Stimulated activated CD8-positive, alpha-beta memory T cell treated with anti-CD3 and anti-CD28 coated beads, Interleukin-12 subunit alpha, Interleukin-12 subunit beta, amount 100 ng/mL, for 24 hours (primary cell): ENCODE measurements at regions not wholly inside any gene's neighbourhood (a gene's known extent, or its start where the extent isn't known, plus 50 kb on each side); places are given as distances from the start of the nearest gene placed in this dataset.

Source experiments
- DNase-seq: peaks from one replicate; pipeline ENCODE4 v3.0.0-alpha.2; 2020; ENCODE audit errors: extremely low read depth

GRCh38 chr7:35501681-35502080 is 193.3 kb downstream of the HERPUD2 start:
- DNase-seq: no peak

DNA sequence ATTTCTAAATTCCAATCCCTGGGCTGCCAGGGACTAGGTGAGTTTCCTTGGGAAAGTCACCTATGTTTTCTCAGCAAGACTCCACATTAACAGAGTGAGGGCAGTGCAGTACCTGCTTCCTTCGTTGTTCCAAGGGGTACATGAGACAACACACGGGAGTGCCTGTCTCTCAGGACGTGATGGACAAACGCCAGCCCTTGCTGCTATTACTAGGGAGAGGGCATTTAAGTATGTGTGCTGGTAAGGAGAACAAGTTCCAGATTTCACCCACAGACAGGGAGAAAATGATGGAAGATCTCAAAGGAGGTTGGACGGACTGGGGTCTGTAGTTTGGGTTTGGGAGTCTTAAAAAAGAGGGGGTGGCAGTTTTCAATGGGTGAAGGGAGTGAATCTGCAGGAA is 195.7 kb downstream of the HERPUD2 start:
- no peak for DNase-seq

- no peak for DNase-seq
These were observed 196.5 kb downstream of the HERPUD2 start for GRCh38 chr7:35498416-35498815.

- DNase-seq: no peak
These were observed 199.1 kb downstream of the HERPUD2 start for GRCh38 chr7:35495844-35496243.

GRCh38 chr7:35495377-35495776 is 199.6 kb downstream of the HERPUD2 start:
- DNase-seq: no peak

DNA sequence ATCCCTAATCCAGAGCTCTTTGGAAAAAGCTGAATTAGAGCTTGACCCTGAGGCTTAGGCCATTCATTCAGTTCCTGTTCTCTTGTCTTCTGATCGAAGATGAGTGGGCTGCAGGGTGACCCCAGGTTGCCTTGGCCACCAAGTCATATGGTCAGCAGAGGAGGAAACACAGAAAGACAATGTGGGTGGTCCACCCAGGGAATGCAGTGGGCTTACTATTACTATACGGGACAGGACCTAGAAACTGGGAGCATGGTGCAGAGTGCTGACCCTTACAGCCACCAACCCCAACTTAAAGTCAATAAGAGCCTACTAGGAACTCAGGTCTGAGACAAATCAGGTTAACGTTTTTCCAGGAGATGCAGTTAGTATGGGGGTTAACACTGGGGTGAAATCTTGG is 200.5 kb downstream of the HERPUD2 start:
- DNase-seq: no peak

DNA sequence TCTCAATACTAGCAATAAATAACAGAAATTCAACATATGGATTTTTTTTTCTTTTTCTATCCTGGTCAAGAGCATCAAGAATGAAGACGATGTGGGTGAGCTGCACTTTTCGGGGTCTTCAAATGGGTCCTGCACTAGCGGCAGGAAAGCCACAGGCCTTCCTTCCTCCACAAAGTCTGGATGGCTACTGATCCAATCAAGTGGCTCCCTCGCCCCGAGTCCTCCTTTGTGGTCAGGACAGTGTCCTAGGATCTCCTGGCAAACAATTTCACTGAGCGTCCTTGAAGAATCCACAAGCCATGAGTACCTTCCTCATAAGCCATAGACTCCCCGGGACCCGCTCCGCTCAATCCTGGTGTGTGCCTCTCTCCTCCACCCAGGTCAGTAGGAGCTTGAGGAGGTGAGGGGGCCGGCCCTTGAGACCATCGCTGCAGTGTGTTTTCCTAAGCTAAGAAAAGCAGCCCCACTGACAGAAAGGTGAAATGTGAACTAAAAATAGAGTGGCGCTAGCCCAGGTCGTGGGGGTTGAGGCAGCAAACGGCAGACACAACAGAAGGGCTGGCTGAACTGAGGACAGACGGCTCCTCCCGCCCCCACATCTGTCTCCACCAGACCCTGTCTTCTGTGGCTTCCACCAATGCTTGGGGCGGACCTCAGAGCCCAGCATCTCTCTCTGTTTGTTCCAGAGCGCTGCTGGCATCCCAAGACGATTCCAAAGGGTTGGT is 202.3 kb downstream of the HERPUD2 start:
- DNase-seq: no peak

- DNase-seq: no peak
These were observed 203.7 kb downstream of the HERPUD2 start for GRCh38 chr7:35491233-35491632.

- no peak for DNase-seq
These were observed 207.1 kb downstream of the HERPUD2 start for GRCh38 chr7:35487841-35488240.

- no peak for DNase-seq
These were observed 207.5 kb downstream of the HERPUD2 start for GRCh38 chr7:35487402-35487801.

GRCh38 chr7:35485436-35485835 is 209.5 kb downstream of the HERPUD2 start:
- no peak for DNase-seq

- DNase-seq: no peak
These were observed 211.4 kb downstream of the HERPUD2 start for GRCh38 chr7:35483568-35483967.

- DNase-seq: no peak
These were observed 212.7 kb downstream of the HERPUD2 start for GRCh38 chr7:35482231-35482630.

- no peak for DNase-seq
These were observed 214.1 kb downstream of the HERPUD2 start for GRCh38 chr7:35480806-35481205.

DNA sequence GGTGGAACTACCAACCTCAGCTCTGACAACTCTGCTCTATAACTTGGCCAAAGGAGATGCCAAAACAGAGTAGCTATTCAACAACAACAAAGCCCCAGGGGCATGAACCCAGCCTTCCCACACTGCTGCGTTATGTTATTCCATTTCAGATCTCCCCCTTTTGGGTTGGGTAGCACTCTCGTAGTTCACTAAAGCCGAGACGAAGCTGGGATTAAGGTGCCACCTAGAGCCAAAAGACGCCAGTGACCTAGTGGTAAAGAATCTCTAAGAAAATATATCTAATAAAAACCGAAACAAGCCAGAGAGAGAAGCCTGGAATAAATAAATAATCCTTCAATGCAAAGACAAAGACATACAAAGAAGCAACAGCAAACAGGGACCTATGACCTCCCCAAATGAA is 217.3 kb downstream of the HERPUD2 start:
- DNase-seq: no peak

DNA sequence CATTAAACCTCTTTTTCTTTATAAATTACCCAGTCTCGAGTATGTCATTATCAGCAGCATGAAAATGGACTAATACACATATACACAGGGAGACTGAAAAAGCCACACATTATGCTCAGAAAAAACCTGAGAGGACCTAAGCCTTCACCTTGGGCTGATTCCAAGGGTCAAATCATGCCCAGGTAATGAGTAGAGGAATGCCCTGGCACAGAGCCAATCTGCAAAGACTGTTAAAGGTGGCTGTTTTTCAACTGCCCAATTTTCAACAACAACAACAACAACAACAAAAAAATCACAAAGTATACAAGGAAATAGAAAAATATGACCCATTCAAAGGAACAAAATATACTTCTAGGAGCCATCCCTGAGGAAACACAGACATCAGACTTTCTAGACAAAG is 220.2 kb upstream of the TBX20 start:
- no peak for DNase-seq

DNA sequence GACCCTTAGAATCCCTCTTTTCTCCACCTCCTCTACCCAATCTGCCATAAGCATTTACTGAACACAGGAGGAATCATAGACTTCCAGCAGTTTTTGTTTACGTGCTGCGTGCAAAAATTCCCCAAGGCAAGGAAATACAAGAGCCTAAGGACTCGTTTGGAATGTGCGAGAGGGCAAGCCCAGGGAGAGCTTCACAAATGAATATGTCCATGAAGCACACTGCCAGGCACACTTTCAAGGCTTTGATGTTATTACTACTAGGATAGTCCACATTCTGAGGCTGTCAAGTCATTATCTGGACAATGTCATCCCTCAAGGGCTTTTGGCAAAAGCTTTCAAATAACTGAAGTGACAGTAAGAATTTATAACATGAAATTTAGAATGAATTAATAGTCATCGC is 214.7 kb upstream of the TBX20 start:
- no peak for DNase-seq

- DNase-seq: no peak
These were observed 213.6 kb upstream of the TBX20 start for GRCh38 chr7:35467456-35467978.

- DNase-seq: no peak
These were observed 212.0 kb upstream of the TBX20 start for GRCh38 chr7:35465791-35466336.

DNA sequence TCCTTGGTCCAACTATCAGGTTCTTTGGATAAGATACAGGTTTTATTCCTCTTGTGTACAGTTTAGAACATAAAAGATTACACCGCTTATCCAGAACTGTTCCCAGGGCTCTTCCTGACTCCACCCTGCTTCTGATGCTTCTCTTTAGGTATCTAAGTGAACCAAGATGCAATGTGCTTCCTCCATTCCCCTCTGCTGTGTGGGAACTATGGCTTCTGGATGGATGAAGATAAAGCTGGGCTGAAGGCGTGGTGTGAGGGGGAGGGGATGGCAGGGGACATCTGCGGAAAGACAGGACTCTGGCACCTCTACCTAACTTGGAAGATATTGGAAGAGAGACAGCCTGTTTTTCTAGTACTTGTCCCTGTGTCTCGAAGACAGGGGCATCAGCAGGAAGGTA is 209.9 kb upstream of the TBX20 start:
- no peak for DNase-seq

DNA sequence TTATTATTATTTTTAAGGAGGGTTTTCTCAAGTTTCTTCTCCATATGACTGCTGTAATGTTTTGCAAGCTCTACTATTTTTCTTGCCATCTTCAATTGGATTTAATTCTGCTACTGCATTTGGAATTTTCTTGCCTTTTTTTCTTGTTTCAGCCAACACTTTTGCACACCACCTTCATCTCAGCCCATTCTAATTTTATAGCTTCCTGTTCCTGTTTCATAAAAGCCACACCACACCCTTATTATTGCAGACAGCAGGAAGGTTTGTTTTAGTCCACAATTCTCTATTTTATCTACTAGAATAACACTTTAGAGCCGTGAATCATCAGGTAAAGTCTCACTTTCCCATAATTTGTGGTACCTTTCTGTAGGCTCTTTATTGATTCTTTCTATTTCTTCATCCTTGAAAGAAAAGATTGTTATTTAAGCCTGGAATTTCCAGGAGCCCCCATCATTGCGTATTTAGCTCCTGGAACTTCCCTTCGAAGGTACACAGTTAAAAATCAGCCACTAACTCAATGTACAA is 209.3 kb upstream of the TBX20 start:
- DNase-seq: no peak

DNA sequence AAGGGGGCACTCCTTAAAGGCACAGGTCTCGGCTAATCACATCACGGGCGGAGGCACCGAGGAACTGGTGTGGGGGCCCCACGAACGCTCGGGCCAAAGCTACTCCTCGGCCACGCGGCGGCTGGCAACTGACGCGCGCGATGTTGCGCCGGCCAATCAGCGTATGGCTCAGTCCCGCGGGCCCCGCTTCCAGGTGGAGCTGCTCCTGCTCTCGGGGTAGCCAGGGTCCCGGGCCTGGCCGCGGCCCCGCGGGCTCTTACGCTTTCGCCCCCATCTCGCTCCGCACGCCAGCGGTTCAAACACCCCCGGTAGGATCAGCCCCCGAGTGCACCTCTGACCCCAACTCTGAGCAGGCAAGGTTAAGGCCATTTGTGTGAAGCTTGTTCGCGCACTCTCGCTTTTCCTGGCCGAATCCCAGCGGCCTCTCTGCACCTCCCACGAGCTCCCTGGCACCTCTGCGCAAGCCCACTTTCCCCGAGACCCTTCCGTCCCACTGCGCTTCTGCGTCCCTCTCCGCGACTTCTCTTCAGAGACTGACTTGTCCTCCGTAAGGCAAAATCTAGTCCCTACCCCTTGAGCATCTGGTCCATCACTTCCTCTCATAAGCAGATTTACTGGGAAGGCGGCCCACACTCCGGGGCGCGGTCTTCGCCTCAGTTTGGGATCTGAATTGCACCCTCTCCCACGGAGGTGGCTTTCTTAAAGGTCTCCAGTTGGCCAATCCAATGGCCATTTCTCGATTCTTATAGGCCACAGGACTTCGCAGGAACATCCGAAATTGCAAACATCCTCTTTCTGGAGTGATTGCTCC is 200.9 kb upstream of the TBX20 start:
- no peak for DNase-seq
